Transverse colon (tissue), 4 donors: ENCODE measurements at regions not wholly inside any gene's neighbourhood (a gene's known extent, or its start where the extent isn't known, plus 50 kb on each side); places are given as distances from the start of the nearest gene placed in this dataset.
"Not testable (repeated sequence)": the region's sequence is repeated elsewhere in the genome, so short reads cannot be mapped to it uniquely, and the experiment has no call there.

Experiments
- POLR2A ChIP-seq: fragments of 450-650 bp; IDR thresholded peaks from one replicate; pipeline ENCODE4 v1.6.1; 2016; ENCODE audit warnings: antibody characterized with exemption, mild to moderate bottlenecking, moderate library complexity
- POLR2AphosphoS5 ChIP-seq, 3 donors: sonication (generic); formaldehyde crosslinking; IDR thresholded peaks; one replicate each; pipeline ENCODE4 v1.6.1; 2016; ENCODE audit warnings: antibody characterized with exemption in 3 of 3
- TF ChIP-seq, protein P1 (sequence below), 5 experiments: fragments of 200-600 bp in 3 of 5; fragments of 450-650 bp in 2 of 5; sonication (generic) in 3 of 5; IDR thresholded peaks; 1 replicate in 2 of 5; 2 replicates in 3 of 5; pipeline ENCODE4 v1.5.1; 2016 to 2017; ENCODE audit warnings: antibody characterized with exemption in 5 of 5, inconsistent platforms in 3 of 5, mild to moderate bottlenecking in 2 of 5, moderate library complexity in 1 of 5

DNA sequence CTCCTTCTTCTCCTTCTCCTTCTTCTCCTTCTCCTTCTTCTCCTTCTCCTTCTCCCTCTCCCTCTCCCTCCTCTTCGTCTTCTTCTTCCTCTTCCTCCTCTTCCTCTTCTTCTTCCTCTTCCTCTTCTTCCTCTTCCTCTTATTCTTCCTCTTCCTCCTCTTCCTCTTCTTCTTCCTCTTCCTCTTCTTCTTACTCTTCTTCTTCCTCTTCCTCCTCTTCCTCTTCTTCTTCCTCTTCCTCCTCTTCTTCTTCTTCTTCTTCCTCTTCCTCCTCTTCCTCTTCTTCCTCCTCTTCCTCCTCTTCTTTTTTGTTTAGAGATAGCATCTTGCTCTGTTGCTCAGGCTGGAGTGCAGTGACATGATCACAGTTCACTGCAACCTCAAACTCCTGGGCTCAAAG lies 97.7 kb upstream of the MPHOSPH6 start:
- TF ChIP-seq, protein P1, sequence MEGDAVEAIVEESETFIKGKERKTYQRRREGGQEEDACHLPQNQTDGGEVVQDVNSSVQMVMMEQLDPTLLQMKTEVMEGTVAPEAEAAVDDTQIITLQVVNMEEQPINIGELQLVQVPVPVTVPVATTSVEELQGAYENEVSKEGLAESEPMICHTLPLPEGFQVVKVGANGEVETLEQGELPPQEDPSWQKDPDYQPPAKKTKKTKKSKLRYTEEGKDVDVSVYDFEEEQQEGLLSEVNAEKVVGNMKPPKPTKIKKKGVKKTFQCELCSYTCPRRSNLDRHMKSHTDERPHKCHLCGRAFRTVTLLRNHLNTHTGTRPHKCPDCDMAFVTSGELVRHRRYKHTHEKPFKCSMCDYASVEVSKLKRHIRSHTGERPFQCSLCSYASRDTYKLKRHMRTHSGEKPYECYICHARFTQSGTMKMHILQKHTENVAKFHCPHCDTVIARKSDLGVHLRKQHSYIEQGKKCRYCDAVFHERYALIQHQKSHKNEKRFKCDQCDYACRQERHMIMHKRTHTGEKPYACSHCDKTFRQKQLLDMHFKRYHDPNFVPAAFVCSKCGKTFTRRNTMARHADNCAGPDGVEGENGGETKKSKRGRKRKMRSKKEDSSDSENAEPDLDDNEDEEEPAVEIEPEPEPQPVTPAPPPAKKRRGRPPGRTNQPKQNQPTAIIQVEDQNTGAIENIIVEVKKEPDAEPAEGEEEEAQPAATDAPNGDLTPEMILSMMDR (IDR thresholded peaks at IDR 0.05) = not testable (repeated sequence)
- not testable (repeated sequence) for TF ChIP-seq POLR2A; POLR2AphosphoS5 (IDR thresholded peaks at IDR 0.05)
